H1 (cell line): ENCODE measurements at regions not wholly inside any gene's neighbourhood (a gene's known extent, or its start where the extent isn't known, plus 50 kb on each side); places are given as distances from the start of the nearest gene placed in this dataset.

Experiments
- CTCF ChIA-PET: fragments of 300-600 bp; sonication (Branson Sonifier 250); formaldehyde crosslinking; loops from one replicate; lab custom pipeline; 2021; ENCODE audit not compliant: partially characterized antibody; lab: Charles Lee
- POLR2A ChIA-PET: fragments of 300-600 bp; sonication (Branson Sonifier 250); formaldehyde crosslinking; loops from one replicate; lab custom pipeline; 2021; ENCODE audit warnings: inconsistent platforms; ENCODE audit not compliant: partially characterized antibody; lab: Charles Lee
- DNase-seq, 2 experiments: peaks; one replicate each; pipeline versions ENCODE4 v3.0.0 to v3.0.0-alpha.2; 2010 to 2022; ENCODE audit warnings: low spot score in 2 of 2, low read depth in 1 of 2, mixed read lengths in 1 of 2
- FAIRE-seq: peaks from 2 replicates; lab custom pipeline; 2011; peaks lifted over from hg19 to GRCh38; lab: Jason Lieb, UNC
- H2AFZ ChIP-seq: 2 replicates; pipeline ENCODE4 v1.8.1; 2012; ENCODE audit warnings: low read length, inconsistent platforms
- H2AK5ac ChIP-seq: 2 replicates; pipeline ENCODE4 v1.6.1; 2013; ENCODE audit warnings: low read depth, low read length
- H2BK120ac ChIP-seq: replicated peaks from 2 replicates; pipeline ENCODE3; 2013; ENCODE audit warnings: low read depth, low read length, inconsistent platforms
- H2BK12ac ChIP-seq: 2 replicates; pipeline ENCODE4 v1.6.1; 2013; ENCODE audit warnings: low read depth, low read length
- H2BK15ac ChIP-seq: 2 replicates; pipeline ENCODE4 v1.6.1; 2013; ENCODE audit warnings: low read length
- H2BK20ac ChIP-seq: 2 replicates; pipeline ENCODE4 v1.6.1; 2013; ENCODE audit warnings: low read length
- H2BK5ac ChIP-seq: 2 replicates; pipeline ENCODE4 v1.6.1; 2013; ENCODE audit warnings: low read depth, low read length
- H3K14ac ChIP-seq: 2 replicates; pipeline ENCODE4 v1.6.1; 2013; ENCODE audit warnings: inconsistent platforms; ENCODE audit not compliant: insufficient read length
- H3K18ac ChIP-seq: 2 replicates; pipeline ENCODE4 v1.6.1; 2013; ENCODE audit warnings: low read length; ENCODE audit errors: extremely low read depth
- H3K23ac ChIP-seq: 2 replicates; pipeline ENCODE4 v1.6.1; 2013; ENCODE audit warnings: inconsistent platforms; ENCODE audit not compliant: insufficient read length
- H3K23me2 ChIP-seq: 2 replicates; pipeline ENCODE4 v1.6.1; 2013; ENCODE audit warnings: low read depth, low read length
- H3K27ac ChIP-seq: 2 replicates; pipeline ENCODE4 v1.6.1; 2011; ENCODE audit warnings: low read depth, low read length, inconsistent platforms
- H3K27me3 ChIP-seq, 4 experiments: replicated peaks in 1 of 4; 1 replicate in 1 of 4; 2 replicates in 3 of 4; pipeline versions ENCODE4 v1.6.1 to v1.8.1; 2011 to 2013; ENCODE audit warnings: low read length in 3 of 4, mild to moderate bottlenecking in 3 of 4, inconsistent platforms in 2 of 4, mixed read lengths in 2 of 4, moderate library complexity in 1 of 4; ENCODE audit not compliant: control insufficient read depth in 3 of 4, insufficient read depth in 3 of 4; ENCODE audit errors: extremely low read depth in 1 of 4
- H3K36me3 ChIP-seq, 4 experiments: 2 replicates each; pipeline versions ENCODE4 v1.6.1 to v1.8.1; 2011 to 2013; ENCODE audit warnings: mild to moderate bottlenecking in 4 of 4, low read length in 3 of 4, moderate library complexity in 2 of 4, control low read depth in 1 of 4, inconsistent platforms in 1 of 4; ENCODE audit not compliant: insufficient read depth in 4 of 4, control insufficient read depth in 2 of 4
- H3K4ac ChIP-seq: replicated peaks from 2 replicates; pipeline ENCODE3; 2013; ENCODE audit warnings: low read length, low read depth, mixed read lengths, inconsistent platforms; ENCODE audit not compliant: insufficient read length
- H3K4me1 ChIP-seq, 4 experiments: replicated peaks in 1 of 4; 1 replicate in 1 of 4; 2 replicates in 3 of 4; pipeline versions ENCODE4 v1.6.1 to v1.8.1; 2011 to 2013; ENCODE audit warnings: low read length in 3 of 4, inconsistent platforms in 2 of 4, mixed read lengths in 1 of 4; ENCODE audit not compliant: insufficient read depth in 4 of 4, control insufficient read depth in 3 of 4
- H3K4me2 ChIP-seq, 2 experiments: 2 replicates each; pipeline versions ENCODE4 v1.6.1 to v1.8.1; 2011 to 2013; ENCODE audit warnings: low read depth in 2 of 2, low read length in 2 of 2, control low read depth in 1 of 2, inconsistent platforms in 1 of 2, mild to moderate bottlenecking in 1 of 2; ENCODE audit not compliant: insufficient read depth in 1 of 2
- H3K4me3 ChIP-seq, 4 experiments: fragments of 200-600, 300-600 bp in 1 of 4; sonication (generic), shearing (Covaris generic), sonication (Bioruptor Twin) in 1 of 4; 2 replicates each; pipeline versions ENCODE4 v1.5.1 to v1.8.1; 2011 to 2016; ENCODE audit warnings: low read length in 4 of 4, low read depth in 3 of 4, control low read depth in 2 of 4, inconsistent platforms in 2 of 4, mild to moderate bottlenecking in 2 of 4, mixed read lengths in 1 of 4, moderate library complexity in 1 of 4; ENCODE audit not compliant: insufficient read depth in 2 of 4; ENCODE audit errors: extremely low read depth in 1 of 4
- H3K56ac ChIP-seq: replicated peaks from 2 replicates; pipeline ENCODE3; 2013; ENCODE audit warnings: low read depth, mild to moderate bottlenecking, mixed read lengths, low read length, inconsistent platforms; ENCODE audit not compliant: insufficient read length
- H3K79me1 ChIP-seq: 2 replicates; pipeline ENCODE4 v1.6.1; 2013; ENCODE audit warnings: low read depth, low read length, control low read depth
- H3K79me2 ChIP-seq, 2 experiments: 2 replicates each; pipeline versions ENCODE4 v1.6.1 to v1.8.1; 2012 to 2013; ENCODE audit warnings: low read length in 2 of 2, mild to moderate bottlenecking in 2 of 2, inconsistent platforms in 1 of 2; ENCODE audit not compliant: insufficient read depth in 2 of 2, control insufficient read depth in 1 of 2
- H3K9ac ChIP-seq, 4 experiments: replicated peaks in 1 of 4; 1 replicate in 1 of 4; 2 replicates in 3 of 4; pipeline versions ENCODE4 v1.6.1 to v1.8.1; 2011 to 2013; ENCODE audit warnings: low read depth in 3 of 4, low read length in 3 of 4, control low read depth in 2 of 4, mild to moderate bottlenecking in 2 of 4, moderate library complexity in 2 of 4, inconsistent platforms in 1 of 4; ENCODE audit errors: extremely low read depth in 1 of 4
- H3K9me3 ChIP-seq, 2 experiments: 2 replicates each; pipeline versions ENCODE4 v1.6.1 to v1.8.1; 2012 to 2013; ENCODE audit warnings: mild to moderate bottlenecking in 2 of 2, moderate library complexity in 2 of 2, control low read depth in 1 of 2, inconsistent platforms in 1 of 2, low read depth in 1 of 2, low read length in 1 of 2, mixed read lengths in 1 of 2; ENCODE audit not compliant: insufficient read depth in 2 of 2
- H4K20me1 ChIP-seq, 2 experiments: replicated peaks in 1 of 2; 2 replicates each; pipeline versions ENCODE3 to v1.8.1; 2011 to 2013; ENCODE audit warnings: inconsistent platforms in 2 of 2, low read length in 2 of 2, mild to moderate bottlenecking in 1 of 2; ENCODE audit not compliant: insufficient read depth in 2 of 2, control insufficient read depth in 1 of 2
- H4K5ac ChIP-seq: 2 replicates; pipeline ENCODE4 v1.6.1; 2013; ENCODE audit warnings: low read length, low read depth, mixed read lengths, inconsistent platforms; ENCODE audit not compliant: insufficient read length
- H4K8ac ChIP-seq: 2 replicates; pipeline ENCODE4 v1.8.0; 2013; ENCODE audit warnings: mild to moderate bottlenecking, moderate library complexity, low read length, inconsistent platforms; ENCODE audit not compliant: insufficient read depth; ENCODE audit errors: extremely low read depth
- H4K91ac ChIP-seq: replicated peaks from 2 replicates; pipeline ENCODE3; 2013; ENCODE audit warnings: low read length, mixed read lengths, inconsistent platforms; ENCODE audit not compliant: insufficient read length
- BACH1 ChIP-seq: IDR thresholded peaks from 2 replicates; pipeline ENCODE4 v1.6.1; 2012; ENCODE audit warnings: low read length, improper control_type of control experiment
- BRCA1 ChIP-seq: IDR thresholded peaks from 2 replicates; pipeline ENCODE4 v1.6.1; 2012; ENCODE audit warnings: low read depth, low read length, improper control_type of control experiment
- CBX8 ChIP-seq: fragments of 300-800, 300-1000 bp; sonication (generic); IDR thresholded peaks from 2 replicates; pipeline ENCODE4 v1.7.1; 2016; ENCODE audit warnings: low read depth, low read length, borderline replicate concordance
- CTBP2 ChIP-seq: IDR thresholded peaks from 2 replicates; pipeline ENCODE4 v1.7.0; 2011; ENCODE audit warnings: borderline replicate concordance, mild to moderate bottlenecking, moderate library complexity, mixed read lengths, low read length; ENCODE audit not compliant: insufficient read depth, insufficient read length
- KDM1A ChIP-seq: fragments of 200-600, 300-600 bp; sonication (generic); IDR thresholded peaks from 2 replicates; pipeline ENCODE4 v1.7.1; 2016; ENCODE audit warnings: mild to moderate bottlenecking, low read length, borderline replicate concordance
- RBBP5 ChIP-seq: IDR thresholded peaks from 2 replicates; pipeline ENCODE4 v1.7.1; 2012; ENCODE audit warnings: low read depth, mild to moderate bottlenecking, inconsistent platforms, low read length, moderate library complexity, borderline replicate concordance
- RFX5 ChIP-seq: IDR thresholded peaks from 2 replicates; pipeline ENCODE4 v1.6.1; 2011; ENCODE audit warnings: low read depth, low read length, improper control_type of control experiment, borderline replicate concordance
- RXRA ChIP-seq: IDR thresholded peaks from 2 replicates; pipeline ENCODE4 v1.6.1; 2011; ENCODE audit warnings: low read depth, mild to moderate bottlenecking, low read length, moderate library complexity; ENCODE audit not compliant: insufficient read depth
- SIRT6 ChIP-seq: IDR thresholded peaks from one replicate; pipeline ENCODE4 v1.7.1; 2012; ENCODE audit warnings: low read length, inconsistent platforms
- SIX5 ChIP-seq: IDR thresholded peaks from 2 replicates; pipeline ENCODE4 v1.6.1; 2011; ENCODE audit warnings: mild to moderate bottlenecking, low read depth, low read length
- SP2 ChIP-seq: IDR thresholded peaks from 2 replicates; pipeline ENCODE4 v1.6.1; 2012; ENCODE audit warnings: mild to moderate bottlenecking, low read length, inconsistent platforms
- WGBS, 2 experiments: shearing (Covaris generic) in 1 of 2; methylation state at CpG; one replicate each; pipeline versions ENCODE4 v1.1.6 to v1.1.7; 2013 to 2015; ENCODE audit warnings: low lambda C conversion rate in 2 of 2, mixed read lengths in 2 of 2, inconsistent platforms in 1 of 2, low coverage in 1 of 2, missing lambda C conversion rate in 1 of 2; ENCODE audit not compliant: insufficient replicate concordance in 2 of 2, insufficient coverage in 1 of 2, insufficient read length in 1 of 2; ENCODE audit errors: extremely low coverage in 1 of 2, missing lambda C conversion rate in 1 of 2; 5-methylcytosine and 5-hydroxymethylcytosine counted together
- TF ChIP-seq, protein P1 (sequence below): IDR thresholded peaks from 2 replicates; pipeline ENCODE4 v1.6.1; 2012; ENCODE audit warnings: inconsistent platforms
- TF ChIP-seq, protein P2 (sequence below): IDR thresholded peaks from 2 replicates; pipeline ENCODE4 v1.6.1; 2012; ENCODE audit warnings: low read length, inconsistent platforms

DNA sequence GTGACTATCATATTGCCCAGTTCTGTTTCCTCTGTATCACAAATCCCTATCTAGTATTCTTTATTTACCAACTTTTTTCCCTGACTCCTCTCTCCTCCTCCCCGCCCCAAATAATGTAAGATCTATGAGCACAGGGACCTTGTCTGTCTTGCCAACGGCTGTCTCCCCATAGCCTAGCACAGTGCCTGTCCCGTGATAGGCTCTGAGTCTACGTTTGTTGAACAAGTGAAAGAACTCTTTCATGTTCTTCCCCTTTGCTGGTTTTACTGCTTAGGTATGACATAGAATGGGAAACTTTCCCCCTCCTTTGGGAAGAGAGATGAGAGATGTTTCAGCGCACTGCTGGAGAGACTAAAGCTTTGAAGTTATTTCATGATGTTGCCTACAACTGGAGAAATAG lies 367.0 kb downstream of the PRDM2 start:
- no peak for FAIRE-seq
- Histone ChIP-seq H3K4me2 (no peak overlapping the region), H2BK15ac (no peak overlapping the region), H2BK20ac (no peak overlapping the region), H4K8ac (no peak overlapping the region), H2BK120ac (no peak overlapping the region), H3K36me3 (no peaks in the 10 kb centered on the region), H3K18ac (no peak overlapping the region), H3K79me1 (no peaks in the 10 kb centered on the region), H3K23ac (no peak overlapping the region), H3K23me2 (no peaks in the 10 kb centered on the region; the same call in 1 of the 2 replicates), H3K27me3 (peaks cover 0 to 3% (median 0%) of the 10 kb centered on the region in 4 experiments; a peak in 2 of 7 replicates), H2BK12ac (no peak overlapping the region), H2BK5ac (no peak overlapping the region), H3K14ac (no peak overlapping the region), H4K5ac (no peak overlapping the region), H3K4me1 (peaks cover 0 to 3% (median 0%) of the 10 kb centered on the region in 4 experiments; a peak in 1 of 7 replicates), H3K56ac (no peak overlapping the region), H3K27ac (no peak overlapping the region), H3K4ac (no peak overlapping the region), H3K4me3 (no peak overlapping the region), H4K20me1 (no peaks in the 10 kb centered on the region), H4K91ac (no peak overlapping the region), H2AK5ac (no peak overlapping the region), H3K9ac (no peak overlapping the region), H3K9me3 (no peaks in the 10 kb centered on the region), H3K79me2 (no peaks in the 10 kb centered on the region), H2AFZ (no peak overlapping the region; the same call in 1 of the 2 replicates)
- TF ChIP-seq KDM1A = no peak
- no peak for TF ChIP-seq SIX5
- TF ChIP-seq, protein P1, sequence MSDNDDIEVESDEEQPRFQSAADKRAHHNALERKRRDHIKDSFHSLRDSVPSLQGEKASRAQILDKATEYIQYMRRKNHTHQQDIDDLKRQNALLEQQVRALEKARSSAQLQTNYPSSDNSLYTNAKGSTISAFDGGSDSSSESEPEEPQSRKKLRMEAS = no peak
- TF ChIP-seq BRCA1 = no peak
- TF ChIP-seq RFX5 = no peak
- no peak for TF ChIP-seq RBBP5
- TF ChIP-seq RXRA = no peak
- no peak for TF ChIP-seq CBX8
- TF ChIP-seq SIRT6 = no peak
- TF ChIP-seq, protein P2, sequence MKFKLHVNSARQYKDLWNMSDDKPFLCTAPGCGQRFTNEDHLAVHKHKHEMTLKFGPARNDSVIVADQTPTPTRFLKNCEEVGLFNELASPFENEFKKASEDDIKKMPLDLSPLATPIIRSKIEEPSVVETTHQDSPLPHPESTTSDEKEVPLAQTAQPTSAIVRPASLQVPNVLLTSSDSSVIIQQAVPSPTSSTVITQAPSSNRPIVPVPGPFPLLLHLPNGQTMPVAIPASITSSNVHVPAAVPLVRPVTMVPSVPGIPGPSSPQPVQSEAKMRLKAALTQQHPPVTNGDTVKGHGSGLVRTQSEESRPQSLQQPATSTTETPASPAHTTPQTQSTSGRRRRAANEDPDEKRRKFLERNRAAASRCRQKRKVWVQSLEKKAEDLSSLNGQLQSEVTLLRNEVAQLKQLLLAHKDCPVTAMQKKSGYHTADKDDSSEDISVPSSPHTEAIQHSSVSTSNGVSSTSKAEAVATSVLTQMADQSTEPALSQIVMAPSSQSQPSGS = no peak
- no peak for TF ChIP-seq SP2
- TF ChIP-seq CTBP2 = no peak
- TF ChIP-seq BACH1 = no peak
- WGBS, 2 experiments = 95% methylated on average over 5 of the region's 5 CpGs; no CpG with 5 or more reads in 1 of the 2 experiments
- ChIA-PET POLR2A (no interaction called here), CTCF (interaction anchor here (0.5 to 1.1 kb wide), 2 partner anchors 13 to 28 kb away, joined by 3 to 4 read pairs; no protein-coding TSS in a partner anchor)
- no peak for DNase-seq
